ENCODE measurements at regions not wholly inside any gene's neighbourhood (a gene's known extent, or its start where the extent isn't known, plus 50 kb on each side); places are given as distances from the start of the nearest gene placed in this dataset.

GRCh38 chr21:39048574-39048973, 134.7 kb downstream of the PSMG1 start:
- no peak overlapping the region for H3K27ac Mint-ChIP-seq (ENCODE audit: unreplicated experiment)
- TF ChIP-seq, protein P1, sequence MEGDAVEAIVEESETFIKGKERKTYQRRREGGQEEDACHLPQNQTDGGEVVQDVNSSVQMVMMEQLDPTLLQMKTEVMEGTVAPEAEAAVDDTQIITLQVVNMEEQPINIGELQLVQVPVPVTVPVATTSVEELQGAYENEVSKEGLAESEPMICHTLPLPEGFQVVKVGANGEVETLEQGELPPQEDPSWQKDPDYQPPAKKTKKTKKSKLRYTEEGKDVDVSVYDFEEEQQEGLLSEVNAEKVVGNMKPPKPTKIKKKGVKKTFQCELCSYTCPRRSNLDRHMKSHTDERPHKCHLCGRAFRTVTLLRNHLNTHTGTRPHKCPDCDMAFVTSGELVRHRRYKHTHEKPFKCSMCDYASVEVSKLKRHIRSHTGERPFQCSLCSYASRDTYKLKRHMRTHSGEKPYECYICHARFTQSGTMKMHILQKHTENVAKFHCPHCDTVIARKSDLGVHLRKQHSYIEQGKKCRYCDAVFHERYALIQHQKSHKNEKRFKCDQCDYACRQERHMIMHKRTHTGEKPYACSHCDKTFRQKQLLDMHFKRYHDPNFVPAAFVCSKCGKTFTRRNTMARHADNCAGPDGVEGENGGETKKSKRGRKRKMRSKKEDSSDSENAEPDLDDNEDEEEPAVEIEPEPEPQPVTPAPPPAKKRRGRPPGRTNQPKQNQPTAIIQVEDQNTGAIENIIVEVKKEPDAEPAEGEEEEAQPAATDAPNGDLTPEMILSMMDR (IDR thresholded peaks at IDR 0.05) = no peak
- H3K36me3 Mint-ChIP-seq (ENCODE audit: low read depth) = no peaks in the 10 kb centered on the region
- H3K27me3 Mint-ChIP-seq (ENCODE audit: low read depth) = no peaks in the 10 kb centered on the region
- H3K9me3 Mint-ChIP-seq (ENCODE audit: low read depth) = no peaks in the 10 kb centered on the region
- H3K4me3 Mint-ChIP-seq (ENCODE audit: unreplicated experiment) = no peak overlapping the region
- DNase-seq (ENCODE audit: low spot score) = no peak
- H3K4me1 Mint-ChIP-seq (ENCODE audit: low read depth) = peaks cover 9% of the 10 kb centered on the region

GRCh38 chr21:39048064-39048463, 135.2 kb downstream of the PSMG1 start:
- DNase-seq (ENCODE audit: low spot score) = no peak
- peaks cover 9% of the 10 kb centered on the region for H3K4me1 Mint-ChIP-seq (ENCODE audit: low read depth)
- H3K27me3 Mint-ChIP-seq (ENCODE audit: low read depth) = no peaks in the 10 kb centered on the region
- no peaks in the 10 kb centered on the region for H3K36me3 Mint-ChIP-seq (ENCODE audit: low read depth)
- H3K4me3 Mint-ChIP-seq (ENCODE audit: unreplicated experiment) = no peak overlapping the region
- TF ChIP-seq, protein P1 (IDR thresholded peaks at IDR 0.05) = no peak
- no peak overlapping the region for H3K27ac Mint-ChIP-seq (ENCODE audit: unreplicated experiment)
- H3K9me3 Mint-ChIP-seq (ENCODE audit: low read depth) = no peaks in the 10 kb centered on the region

DNA sequence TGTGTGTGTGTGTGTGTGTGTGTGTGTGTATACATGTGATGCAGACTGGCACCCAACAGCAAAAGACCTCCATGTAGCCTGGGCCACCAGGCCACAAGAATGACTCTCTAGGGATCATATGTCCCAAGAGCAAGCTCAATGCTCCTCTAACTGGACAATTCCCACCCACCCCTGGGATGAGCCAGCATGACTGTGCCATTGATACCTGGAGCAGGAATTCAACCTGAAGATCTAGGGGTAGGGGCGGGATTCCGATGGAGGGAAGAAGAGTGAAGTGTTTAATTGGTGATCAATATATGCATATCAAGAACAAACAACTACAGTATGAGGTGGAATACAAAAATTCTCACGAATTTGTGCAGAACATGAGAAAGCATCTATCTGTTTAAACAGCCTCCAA, 136.2 kb downstream of the PSMG1 start:
- no peaks in the 10 kb centered on the region for H3K36me3 Mint-ChIP-seq (ENCODE audit: low read depth)
- no peak for DNase-seq (ENCODE audit: low spot score)
- H3K27ac Mint-ChIP-seq (ENCODE audit: unreplicated experiment) = no peak overlapping the region
- H3K4me1 Mint-ChIP-seq (ENCODE audit: low read depth) = peaks cover 9% of the 10 kb centered on the region
- H3K27me3 Mint-ChIP-seq (ENCODE audit: low read depth) = no peaks in the 10 kb centered on the region
- TF ChIP-seq, protein P1 (IDR thresholded peaks at IDR 0.05) = no peak
- no peak overlapping the region for H3K4me3 Mint-ChIP-seq (ENCODE audit: unreplicated experiment)
- H3K9me3 Mint-ChIP-seq (ENCODE audit: low read depth) = no peaks in the 10 kb centered on the region

DNA sequence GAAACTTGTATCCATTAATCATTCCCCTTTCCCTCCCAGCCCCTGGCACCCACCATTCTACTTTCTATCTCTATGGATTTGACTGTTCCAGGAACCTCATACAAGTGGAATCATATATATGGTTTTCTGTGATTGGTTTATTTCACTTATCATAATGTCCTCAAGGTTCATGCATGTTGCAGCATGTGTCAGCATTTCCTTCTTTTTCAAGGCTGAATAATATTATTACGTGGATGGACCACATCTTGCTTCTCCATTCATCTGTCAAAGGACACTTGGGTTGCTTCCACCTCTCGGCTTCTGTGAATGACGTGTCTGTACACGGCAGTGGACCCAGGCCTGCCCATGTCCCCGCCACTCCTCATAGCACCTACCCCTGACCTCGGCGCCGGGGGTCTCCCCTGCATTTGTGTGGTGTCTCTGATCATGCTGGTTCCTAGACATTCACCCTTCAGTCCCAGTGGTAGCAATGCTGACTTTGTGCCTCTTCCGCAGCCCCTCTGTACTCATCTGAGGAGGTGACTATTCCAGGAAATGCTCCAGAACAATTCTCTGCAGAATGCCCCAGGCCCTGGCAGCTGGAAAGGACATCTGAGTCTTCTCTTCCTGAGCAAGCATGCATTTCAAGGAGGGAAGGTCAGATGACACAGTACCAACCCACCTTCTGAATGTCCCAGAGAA, 136.9 kb downstream of the PSMG1 start:
- no peak for DNase-seq (ENCODE audit: low spot score)
- no peaks in the 10 kb centered on the region for H3K27me3 Mint-ChIP-seq (ENCODE audit: low read depth)
- no peaks in the 10 kb centered on the region for H3K36me3 Mint-ChIP-seq (ENCODE audit: low read depth)
- H3K27ac Mint-ChIP-seq (ENCODE audit: unreplicated experiment) = no peak overlapping the region
- H3K9me3 Mint-ChIP-seq (ENCODE audit: low read depth) = no peaks in the 10 kb centered on the region
- TF ChIP-seq, protein P1 (IDR thresholded peaks at IDR 0.05) = no peak
- no peak overlapping the region for H3K4me3 Mint-ChIP-seq (ENCODE audit: unreplicated experiment)
- peaks cover 9% of the 10 kb centered on the region for H3K4me1 Mint-ChIP-seq (ENCODE audit: low read depth)

GRCh38 chr21:39041816-39042215, 141.4 kb downstream of the PSMG1 start:
- no peak overlapping the region for H3K27ac Mint-ChIP-seq (ENCODE audit: unreplicated experiment)
- H3K9me3 Mint-ChIP-seq (ENCODE audit: low read depth) = no peaks in the 10 kb centered on the region
- H3K36me3 Mint-ChIP-seq (ENCODE audit: low read depth) = no peaks in the 10 kb centered on the region
- TF ChIP-seq, protein P1 (IDR thresholded peaks at IDR 0.05) = no peak
- H3K27me3 Mint-ChIP-seq (ENCODE audit: low read depth) = no peaks in the 10 kb centered on the region
- H3K4me3 Mint-ChIP-seq (ENCODE audit: unreplicated experiment) = no peak overlapping the region
- peaks cover 4% of the 10 kb centered on the region for H3K4me1 Mint-ChIP-seq (ENCODE audit: low read depth)
- DNase-seq (ENCODE audit: low spot score) = no peak
